Dermis microvascular lymphatic vessel endothelial cell (primary cell): ENCODE measurements at regions not wholly inside any gene's neighbourhood (a gene's known extent, or its start where the extent isn't known, plus 50 kb on each side); places are given as distances from the start of the nearest gene placed in this dataset.
"Not testable (repeated sequence)": the region's sequence is repeated elsewhere in the genome, so short reads cannot be mapped to it uniquely, and the experiment has no call there.

Experiments used
- DNase-seq, 2 donors: peaks; one replicate each; pipeline versions ENCODE4 v3.0.0 to v3.0.0-alpha.2; 2010; ENCODE audit warnings: low read depth in 2 of 2

- no peak for DNase-seq
Measured at GRCh38 chr5:163878490-163878889, 373.1 kb downstream of the MAT2B start.

DNA sequence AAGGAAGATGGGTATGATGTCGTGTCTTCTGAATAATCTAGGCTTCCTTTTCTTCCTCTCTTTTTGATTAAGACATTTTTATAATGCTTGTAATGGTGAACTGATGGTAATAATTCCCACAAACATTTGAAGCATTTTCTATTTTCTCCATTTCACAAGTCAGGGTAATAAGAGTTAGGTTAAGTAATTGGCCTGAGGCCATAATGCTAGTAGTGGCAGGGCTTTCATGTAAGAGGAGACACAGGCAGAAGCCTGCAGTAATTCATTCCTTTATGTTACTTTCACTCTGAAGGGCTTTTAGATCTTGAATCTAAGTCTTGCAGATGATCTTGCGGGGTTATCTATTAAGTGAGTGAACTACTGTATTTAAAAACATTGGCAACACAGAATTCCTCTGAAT, 374.9 kb downstream of the MAT2B start:
- no peak for DNase-seq

- no peak for DNase-seq
Measured at GRCh38 chr5:163885117-163885516, 379.7 kb downstream of the MAT2B start.

DNA sequence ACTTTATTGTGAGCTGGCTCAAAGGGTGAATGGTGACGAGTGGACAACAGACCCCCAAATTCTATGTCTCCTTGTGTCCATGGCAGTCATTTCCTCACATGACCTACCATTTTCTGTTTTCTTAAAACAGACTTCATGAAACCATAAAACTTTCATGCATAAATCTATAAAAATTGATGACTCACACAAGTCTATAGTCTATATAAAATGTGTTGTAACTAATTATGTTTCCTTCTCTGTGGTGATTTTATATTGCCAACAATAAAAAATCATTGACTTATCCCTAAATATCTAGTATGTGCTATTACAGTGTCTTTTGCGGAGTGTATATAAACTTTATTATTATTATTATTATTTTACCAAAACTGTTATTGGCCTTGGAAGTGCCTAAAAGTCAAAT, 382.4 kb downstream of the MAT2B start:
- no peak for DNase-seq

DNA sequence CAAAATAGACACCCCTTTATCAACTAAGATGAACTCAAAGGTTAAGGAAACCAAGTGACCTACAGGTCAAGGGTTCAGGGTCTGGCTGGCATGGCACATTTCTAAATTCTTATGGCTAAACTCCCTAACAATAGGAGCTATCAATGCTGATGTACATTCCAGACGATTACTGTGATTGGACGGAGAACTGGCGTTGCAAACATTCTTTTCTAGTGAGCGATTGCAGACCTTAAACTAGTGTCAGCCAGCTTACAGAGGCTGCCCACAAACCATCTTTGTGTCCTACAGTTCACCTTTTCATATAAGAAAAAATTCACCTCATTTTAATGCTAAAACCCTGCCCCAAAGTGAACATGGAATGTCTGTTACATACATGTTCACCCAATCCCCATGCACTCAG, 382.9 kb downstream of the MAT2B start:
- no peak for DNase-seq

GRCh38 chr5:163889369-163889768, 383.9 kb downstream of the MAT2B start:
- DNase-seq, result no peak

- no peak for DNase-seq
Measured at GRCh38 chr5:163890261-163890660, 384.8 kb downstream of the MAT2B start.

- no peak for DNase-seq
Measured at GRCh38 chr5:163893281-163893680, 387.9 kb downstream of the MAT2B start.

DNA sequence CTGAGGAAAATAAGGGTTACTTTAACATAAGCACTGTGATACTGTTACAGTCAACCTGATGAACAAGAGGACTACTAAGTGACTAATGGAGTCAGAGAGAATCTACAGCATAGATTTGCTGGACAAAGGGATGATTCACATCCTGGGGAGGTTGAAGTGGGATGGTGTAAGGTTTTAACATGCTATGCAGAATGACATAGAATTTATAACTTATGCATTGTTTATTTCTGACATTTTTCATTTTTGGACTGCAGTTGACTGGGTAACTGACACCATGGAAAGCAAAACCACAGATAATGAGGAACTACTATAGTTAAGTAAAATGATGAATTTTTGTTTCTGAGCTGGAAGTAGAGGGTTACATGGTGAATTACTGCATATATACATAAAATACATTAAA, 389.2 kb downstream of the MAT2B start:
- DNase-seq, result peak; percentile 6 to 82

DNA sequence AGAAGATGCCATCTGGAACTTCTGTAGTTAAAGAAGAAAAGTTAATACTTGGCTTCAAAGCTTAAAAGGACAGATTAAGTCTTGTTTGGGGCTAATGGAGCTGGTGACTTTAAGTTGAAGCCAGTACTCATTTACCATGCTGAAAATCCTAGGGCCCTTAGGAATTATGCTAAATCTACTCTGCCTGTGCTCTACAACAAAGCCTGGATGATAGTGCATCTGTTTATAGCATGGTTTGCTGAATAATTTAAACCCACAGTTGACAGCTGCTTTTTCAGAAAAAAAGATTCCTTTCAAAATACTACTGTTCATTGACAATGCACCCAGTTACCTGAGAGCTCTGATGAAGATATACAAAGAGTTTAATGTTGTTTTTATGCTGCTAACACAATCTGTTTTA, 393.5 kb downstream of the MAT2B start:
- no peak for DNase-seq

DNA sequence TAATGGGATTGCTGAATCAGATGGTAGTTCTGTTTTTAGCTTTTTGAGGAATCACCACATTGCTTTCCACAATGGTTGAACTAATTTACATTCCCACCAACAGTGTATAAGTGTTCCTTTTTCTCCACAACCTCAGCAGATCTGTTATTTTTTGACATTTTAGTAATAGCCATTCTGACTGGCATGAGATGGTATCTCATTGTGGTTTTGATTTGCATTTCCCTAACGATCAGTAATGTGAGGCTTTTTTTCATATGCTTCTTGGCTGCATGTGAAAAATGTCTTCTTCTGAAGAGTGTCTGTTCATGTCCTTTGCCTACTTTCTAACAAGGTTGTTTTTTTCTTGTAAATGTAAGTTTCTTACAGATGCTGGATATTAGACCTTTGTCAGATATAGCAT, 402.4 kb downstream of the MAT2B start:
- DNase-seq, result not testable (repeated sequence)

- DNase-seq, result no peak
Measured at GRCh38 chr5:163908253-163908652, 402.8 kb downstream of the MAT2B start.

- DNase-seq, result no peak
Measured at GRCh38 chr5:163910226-163910625, 404.8 kb downstream of the MAT2B start.

DNA sequence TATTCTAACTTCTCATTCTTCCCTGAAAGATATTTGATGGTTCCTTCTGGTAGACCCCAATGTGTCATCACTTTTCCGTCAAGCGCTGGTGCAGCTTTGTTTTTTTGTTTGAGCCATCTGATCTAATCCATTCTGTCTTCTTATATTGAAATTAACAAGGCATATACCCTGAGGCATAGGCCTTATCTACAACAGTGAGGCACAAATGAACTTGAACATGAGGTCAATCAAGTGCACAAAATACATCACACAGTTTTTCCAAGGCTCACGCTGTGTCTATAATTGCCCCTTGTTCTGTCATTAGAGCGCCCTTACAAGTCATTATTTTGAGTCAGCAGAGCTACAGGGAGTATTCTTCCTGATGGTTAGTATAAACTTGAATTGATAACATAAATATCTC, 406.6 kb downstream of the MAT2B start:
- DNase-seq, result no peak

DNA sequence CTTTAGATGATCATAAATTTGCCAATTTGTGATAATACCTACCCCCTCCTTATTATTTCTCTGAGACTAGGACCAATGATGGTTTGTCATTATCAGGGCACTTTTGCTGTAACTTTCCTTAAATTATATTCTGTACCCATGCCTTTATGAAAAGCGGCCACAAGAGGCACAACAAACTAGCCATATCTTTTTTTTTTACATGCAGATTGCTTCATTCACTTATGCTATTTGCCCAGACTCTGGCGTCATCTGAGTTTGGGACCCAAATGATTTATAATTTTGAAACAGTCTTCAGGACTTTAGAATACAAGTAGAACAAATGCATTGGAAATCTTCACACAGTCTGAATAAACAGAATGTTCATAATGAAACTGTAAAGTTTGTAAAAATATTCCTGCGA, 408.1 kb downstream of the MAT2B start:
- no peak for DNase-seq

DNA sequence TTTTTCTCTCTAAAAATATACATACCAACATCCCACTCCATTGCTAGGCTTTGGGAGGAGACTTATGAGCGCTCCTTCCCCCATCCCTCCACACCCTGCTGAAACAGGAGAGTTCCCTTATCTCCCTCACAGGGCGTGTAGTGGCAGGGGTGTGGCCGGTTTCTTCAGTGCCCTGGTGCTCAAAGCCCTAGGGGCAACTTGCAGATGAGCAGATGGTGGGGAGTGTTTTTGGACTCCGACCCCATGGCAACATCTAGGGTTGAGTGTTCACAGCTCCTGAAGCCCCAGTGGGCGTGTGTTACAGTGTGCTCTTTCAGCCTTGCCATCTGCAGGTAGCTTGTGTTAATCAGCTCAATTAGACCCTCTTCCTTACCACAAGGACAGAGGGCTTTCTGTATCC, 409.5 kb downstream of the MAT2B start:
- no peak for DNase-seq

GRCh38 chr5:163915481-163915961, 410.1 kb downstream of the MAT2B start:
- peak in 1 of 2 donors; percentile 5 for DNase-seq

DNA sequence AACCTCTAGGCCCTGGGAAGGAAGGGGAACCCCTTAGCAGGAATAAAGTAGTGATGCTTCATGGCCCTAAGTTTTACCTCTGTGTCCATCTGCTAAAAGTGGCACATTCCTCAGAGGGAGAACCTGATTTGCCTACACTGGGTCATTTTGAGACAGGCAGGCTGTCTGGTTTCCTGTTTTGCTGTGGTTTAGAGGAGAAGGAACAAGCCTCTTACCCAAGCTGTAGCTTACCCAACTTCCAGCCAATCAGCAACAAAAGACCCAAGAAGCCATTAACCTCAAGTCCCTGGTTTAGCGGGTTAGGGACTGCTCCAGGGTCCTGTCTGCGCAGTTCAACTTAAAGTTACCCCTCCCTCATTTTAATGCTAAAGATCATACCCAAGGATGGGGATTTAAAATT, 411.0 kb downstream of the MAT2B start:
- DNase-seq, result peak in 1 of 2 donors; percentile 12

- DNase-seq, result no peak
Measured at GRCh38 chr5:163916861-163917260, 411.4 kb downstream of the MAT2B start.

- DNase-seq, result no peak
Measured at GRCh38 chr5:163917747-163918146, 412.3 kb downstream of the MAT2B start.

DNA sequence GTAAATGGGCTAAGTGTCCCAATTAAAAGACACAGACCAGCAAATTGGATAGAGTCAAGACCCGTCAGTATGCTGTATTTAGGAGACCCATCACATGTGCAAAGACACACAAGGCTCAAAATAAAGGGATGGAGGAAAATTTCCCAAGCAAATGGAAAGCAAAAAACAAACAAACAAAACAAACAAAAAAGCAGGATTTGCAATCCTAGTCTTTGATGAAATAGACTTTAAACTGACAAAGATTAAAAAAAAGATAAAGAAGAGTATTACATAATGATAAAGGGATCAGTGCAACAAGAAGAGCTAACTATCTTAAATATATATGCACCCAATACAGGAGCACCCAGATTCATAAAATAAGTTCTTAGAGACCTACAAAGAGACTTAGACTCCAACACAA, 429.6 kb downstream of the MAT2B start:
- DNase-seq, result not testable (repeated sequence)

- DNase-seq, result no peak
Measured at GRCh38 chr5:163938595-163938994, 433.2 kb downstream of the MAT2B start.

GRCh38 chr5:163941079-163941478, 435.7 kb downstream of the MAT2B start:
- no peak for DNase-seq

- DNase-seq, result peak in 1 of 2 donors; percentile 69
Measured at GRCh38 chr5:163943546-163943945, 438.1 kb downstream of the MAT2B start.
